GM10248 (cell line): ENCODE measurements at regions not wholly inside any gene's neighbourhood (a gene's known extent, or its start where the extent isn't known, plus 50 kb on each side); places are given as distances from the start of the nearest gene placed in this dataset.

Experiments
- CTCF ChIA-PET: fragments of 300-600 bp; sonication (Branson Sonifier 250); formaldehyde crosslinking; extraction: SDS; loops from one replicate; lab custom pipeline; 2021; ENCODE audit warnings: antibody characterized with exemption; lab: Yijun Ruan, JAX
- POLR2A ChIA-PET: fragments of 350-650 bp; sonication (Branson Sonifier 250); formaldehyde crosslinking; extraction: SDS; loops from one replicate; lab custom pipeline; 2020; ENCODE audit warnings: antibody characterized with exemption; lab: Yijun Ruan, JAX
- DNase-seq: peaks from one replicate; pipeline ENCODE4 v3.0.0; 2012; ENCODE audit errors: extremely low spot score
- TF ChIP-seq, protein P1 (sequence below): IDR thresholded peaks from 2 replicates; pipeline ENCODE4 v1.5.1; 2012; ENCODE audit warnings: mild to moderate bottlenecking, low read depth; ENCODE audit errors: extremely low read depth, missing control alignments, control extremely low read depth

DNA sequence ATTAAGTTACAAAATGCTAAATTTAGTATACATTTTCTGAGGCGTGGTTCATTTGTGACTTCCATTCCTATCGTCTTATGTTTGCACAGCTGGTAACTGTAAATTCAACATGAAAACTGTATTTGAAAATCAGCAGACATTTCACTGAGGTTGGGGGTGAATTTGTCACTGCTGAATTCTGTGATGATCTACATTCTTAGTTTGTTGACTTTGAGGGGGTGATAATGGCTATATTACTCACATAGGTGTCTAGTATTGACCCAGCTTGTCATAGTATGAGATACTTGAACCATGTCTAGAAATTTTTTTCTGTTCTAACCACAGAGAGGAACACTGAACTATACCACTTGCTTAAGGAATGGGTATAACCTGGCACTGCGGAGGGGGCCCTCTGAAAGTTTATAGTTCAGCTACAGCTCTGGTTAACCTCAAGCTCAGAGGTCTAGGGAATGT, 313.3 kb downstream of the PIK3R1 start:
- POLR2A ChIA-PET, result no interaction called here
- DNase-seq, result no peak
- CTCF ChIA-PET, result interaction anchor here (0.7 to 0.8 kb wide), 2 partner anchors 12 to 16 kb away, joined by 3 read pairs; no protein-coding TSS in a partner anchor
- TF ChIP-seq, protein P1, sequence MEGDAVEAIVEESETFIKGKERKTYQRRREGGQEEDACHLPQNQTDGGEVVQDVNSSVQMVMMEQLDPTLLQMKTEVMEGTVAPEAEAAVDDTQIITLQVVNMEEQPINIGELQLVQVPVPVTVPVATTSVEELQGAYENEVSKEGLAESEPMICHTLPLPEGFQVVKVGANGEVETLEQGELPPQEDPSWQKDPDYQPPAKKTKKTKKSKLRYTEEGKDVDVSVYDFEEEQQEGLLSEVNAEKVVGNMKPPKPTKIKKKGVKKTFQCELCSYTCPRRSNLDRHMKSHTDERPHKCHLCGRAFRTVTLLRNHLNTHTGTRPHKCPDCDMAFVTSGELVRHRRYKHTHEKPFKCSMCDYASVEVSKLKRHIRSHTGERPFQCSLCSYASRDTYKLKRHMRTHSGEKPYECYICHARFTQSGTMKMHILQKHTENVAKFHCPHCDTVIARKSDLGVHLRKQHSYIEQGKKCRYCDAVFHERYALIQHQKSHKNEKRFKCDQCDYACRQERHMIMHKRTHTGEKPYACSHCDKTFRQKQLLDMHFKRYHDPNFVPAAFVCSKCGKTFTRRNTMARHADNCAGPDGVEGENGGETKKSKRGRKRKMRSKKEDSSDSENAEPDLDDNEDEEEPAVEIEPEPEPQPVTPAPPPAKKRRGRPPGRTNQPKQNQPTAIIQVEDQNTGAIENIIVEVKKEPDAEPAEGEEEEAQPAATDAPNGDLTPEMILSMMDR, result no peak

DNA sequence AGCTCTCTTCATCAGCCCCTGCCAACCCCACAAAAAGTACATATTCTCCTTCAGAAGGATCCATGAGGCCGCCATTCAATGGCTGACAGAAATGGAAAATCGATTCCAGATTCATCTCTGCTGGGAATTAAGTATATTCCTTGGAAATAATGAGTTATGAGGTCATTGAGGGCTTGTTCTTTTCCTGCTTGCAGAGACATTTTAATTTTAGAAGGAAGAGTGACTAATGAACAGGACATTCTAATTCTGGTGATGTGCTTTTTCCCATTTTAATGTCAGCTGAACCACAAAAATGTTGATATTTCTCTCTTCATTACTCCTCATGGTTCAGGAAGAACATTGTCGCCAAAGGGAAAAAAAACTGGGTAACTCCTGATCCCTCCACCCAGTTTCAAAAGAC, 314.0 kb downstream of the PIK3R1 start:
- ChIA-PET CTCF (no interaction called here), POLR2A (no interaction called here)
- DNase-seq, result no peak
- TF ChIP-seq, protein P1, result no peak

DNA sequence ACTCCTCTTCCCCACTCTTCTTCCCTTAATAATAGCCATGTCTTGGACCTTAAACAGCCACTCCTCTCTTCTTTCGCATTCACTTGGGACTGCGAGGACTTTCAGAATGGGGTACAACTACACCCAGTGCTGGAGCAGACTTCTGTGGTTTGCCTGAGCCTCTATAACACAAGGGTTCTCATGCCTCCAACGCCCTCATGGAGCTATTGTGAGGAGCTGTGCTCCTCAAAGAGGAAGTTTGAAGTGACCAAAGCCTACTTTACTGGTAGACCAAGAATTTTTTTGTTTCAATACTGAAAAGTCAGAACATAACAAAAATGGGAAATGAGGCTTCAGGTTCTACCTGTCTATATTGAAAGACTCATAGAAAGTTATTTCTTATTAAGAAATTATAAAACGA, 316.4 kb downstream of the PIK3R1 start:
- ChIA-PET CTCF (no interaction called here), POLR2A (no interaction called here)
- TF ChIP-seq, protein P1, result no peak
- no peak for DNase-seq

DNA sequence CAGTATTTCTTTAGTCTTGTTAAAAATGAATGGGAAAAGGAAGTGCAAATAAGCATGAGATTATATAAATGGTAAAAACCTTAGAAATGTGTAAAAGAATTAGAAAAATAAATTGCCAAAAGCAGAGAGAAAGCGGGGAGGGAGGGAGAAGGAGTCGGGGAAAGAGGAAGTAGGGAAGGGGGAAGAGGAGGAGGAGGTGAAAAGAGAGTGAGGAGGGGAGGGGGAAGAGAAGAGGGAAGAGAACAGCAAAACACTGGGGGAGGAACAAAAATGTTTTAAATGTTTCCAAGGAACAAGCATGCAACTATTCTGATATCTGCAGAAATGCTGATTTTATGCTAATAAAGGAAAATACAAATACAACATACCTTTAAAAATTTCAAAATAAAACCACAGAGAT, 317.5 kb downstream of the PIK3R1 start:
- CTCF ChIA-PET, result no interaction called here
- TF ChIP-seq, protein P1, result no peak
- DNase-seq, result no peak
- POLR2A ChIA-PET, result no interaction called here

DNA sequence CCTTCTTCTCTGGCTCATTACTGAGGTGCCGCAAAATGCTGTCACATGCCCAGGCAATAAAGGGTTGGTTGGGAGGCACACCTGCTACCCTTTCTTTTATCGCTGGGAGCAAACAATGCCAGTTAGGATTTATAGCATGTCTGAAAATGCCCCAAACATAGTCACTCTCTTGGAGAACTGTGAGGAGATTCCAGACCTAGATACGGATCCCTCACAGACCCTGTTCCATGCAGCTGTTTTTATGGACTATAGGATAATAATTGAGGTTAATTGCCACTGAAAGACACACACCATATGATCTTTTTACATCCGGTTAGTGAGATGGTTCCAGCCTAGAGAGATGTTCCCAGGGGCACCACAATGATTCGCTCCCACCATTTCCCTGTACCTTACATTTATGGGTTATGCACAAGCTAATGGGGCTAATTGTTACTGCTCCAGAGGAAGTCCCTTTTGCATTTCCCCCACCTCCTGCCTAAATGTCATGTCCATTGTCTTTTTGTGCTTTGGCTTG, 318.1 kb downstream of the PIK3R1 start:
- TF ChIP-seq, protein P1, result no peak
- DNase-seq, result no peak
- CTCF ChIA-PET, result no interaction called here
- POLR2A ChIA-PET, result no interaction called here

DNA sequence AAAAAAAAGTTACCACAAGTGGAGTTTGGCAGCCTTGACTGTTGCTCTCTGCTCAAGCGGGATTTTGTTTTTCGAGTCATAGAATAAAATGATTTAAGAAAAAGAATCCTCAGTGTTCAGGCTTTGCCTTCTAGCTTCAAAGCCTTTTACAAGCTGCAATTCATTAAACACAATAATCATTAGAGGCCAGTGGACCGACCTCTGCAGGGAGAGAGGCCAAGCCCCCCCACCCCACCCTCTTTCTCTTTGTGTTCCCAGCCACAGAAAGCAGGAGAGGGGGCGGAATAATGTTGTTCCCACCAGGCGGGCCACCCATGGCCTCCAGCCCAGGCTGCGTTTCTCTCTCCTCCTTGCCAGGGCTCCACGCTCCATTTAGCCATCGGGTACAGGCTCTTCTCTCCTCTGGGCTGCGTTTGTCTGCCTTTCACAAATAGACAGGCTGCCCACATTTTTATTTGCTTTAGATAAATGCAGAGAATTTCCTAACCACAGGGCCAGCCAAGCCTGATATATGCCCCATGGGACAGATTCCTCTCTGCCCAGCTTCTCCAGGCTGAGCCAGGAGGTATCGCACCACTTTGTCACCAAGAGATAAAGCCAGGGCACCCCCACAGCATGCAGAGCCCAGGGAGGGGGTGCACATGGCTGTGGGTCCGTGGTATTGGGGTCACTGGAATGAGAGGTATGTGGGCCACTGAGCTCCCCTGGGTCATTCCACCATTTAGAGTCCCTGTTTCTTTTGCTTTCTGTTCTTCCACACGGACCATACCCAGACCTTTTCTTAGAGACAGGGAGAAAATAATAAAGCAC, 318.8 kb downstream of the PIK3R1 start:
- ChIA-PET CTCF (interaction anchor here (1.1 kb wide), 1 partner anchor 30 kb away, joined by 4 read pairs; no protein-coding TSS in a partner anchor), POLR2A (no interaction called here)
- no peak for DNase-seq
- TF ChIP-seq, protein P1, result no peak
